Ishikawa (cell line): ENCODE measurements at regions not wholly inside any gene's neighbourhood (a gene's known extent, or its start where the extent isn't known, plus 50 kb on each side); places are given as distances from the start of the nearest gene placed in this dataset.

Source experiments
- CEBPB ChIP-seq: IDR thresholded peaks from 2 replicates; pipeline ENCODE4 v1.6.1; 2012
- CREB1 ChIP-seq: IDR thresholded peaks from 2 replicates; pipeline ENCODE4 v1.6.1; 2012; ENCODE audit warnings: low read depth
- EGR1 ChIP-seq: IDR thresholded peaks from 2 replicates; pipeline ENCODE4 v1.6.1; 2012
- EP300 ChIP-seq: IDR thresholded peaks from 2 replicates; pipeline ENCODE4 v1.6.1; 2012; ENCODE audit warnings: borderline replicate concordance
- FOXM1 ChIP-seq: IDR thresholded peaks from 2 replicates; pipeline ENCODE4 v1.6.1; 2012; ENCODE audit warnings: low read depth, borderline replicate concordance
- NFIC ChIP-seq: IDR thresholded peaks from 2 replicates; pipeline ENCODE4 v1.6.1; 2012
- RAD21 ChIP-seq: IDR thresholded peaks from 2 replicates; pipeline ENCODE4 v1.6.1; 2012; ENCODE audit warnings: low read depth
- REST ChIP-seq: IDR thresholded peaks from 2 replicates; pipeline ENCODE4 v1.6.1; 2012; ENCODE audit warnings: low read depth, mild to moderate bottlenecking
- TAF1 ChIP-seq: IDR thresholded peaks from 2 replicates; pipeline ENCODE4 v1.6.1; 2012; ENCODE audit warnings: low read depth, mild to moderate bottlenecking
- TCF12 ChIP-seq: IDR thresholded peaks from 2 replicates; pipeline ENCODE4 v1.6.1; 2012; ENCODE audit warnings: low read depth
- TEAD4 ChIP-seq: IDR thresholded peaks from 2 replicates; pipeline ENCODE4 v1.6.1; 2012
- YY1 ChIP-seq: IDR thresholded peaks from 2 replicates; pipeline ENCODE4 v1.6.1; 2012; ENCODE audit warnings: low read depth
- ZBTB7A ChIP-seq: IDR thresholded peaks from 2 replicates; pipeline ENCODE4 v1.6.1; 2012; ENCODE audit warnings: low read depth
- TF ChIP-seq, protein P1 (sequence below): IDR thresholded peaks from 2 replicates; pipeline ENCODE4 v1.6.1; 2012
- TF ChIP-seq, protein P2 (sequence below): IDR thresholded peaks from 2 replicates; pipeline ENCODE4 v1.6.1; 2012

DNA sequence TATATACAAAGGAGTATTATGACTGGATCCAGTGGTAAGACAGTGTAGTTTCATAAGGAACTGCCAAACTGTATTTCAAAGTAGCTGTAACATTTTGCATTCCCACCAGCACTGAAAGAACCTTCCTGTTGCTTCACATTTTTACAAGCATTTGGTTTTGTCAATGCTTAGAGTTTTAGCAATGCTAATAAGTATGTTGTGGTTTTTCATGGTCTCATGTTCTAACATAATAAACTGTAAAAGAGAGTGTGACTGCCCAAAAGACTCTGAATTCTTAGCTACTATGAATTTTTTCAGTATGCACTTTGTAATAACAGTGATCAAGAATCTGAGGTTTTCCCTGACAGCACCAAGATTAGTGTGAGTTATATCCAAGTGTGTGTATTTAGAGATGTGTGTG, 604.2 kb downstream of the XIRP2 start:
- TF ChIP-seq CEBPB (no peak), YY1 (no peak), EGR1 (no peak), REST (no peak), ZBTB7A (no peak)
- TF ChIP-seq, protein P1, sequence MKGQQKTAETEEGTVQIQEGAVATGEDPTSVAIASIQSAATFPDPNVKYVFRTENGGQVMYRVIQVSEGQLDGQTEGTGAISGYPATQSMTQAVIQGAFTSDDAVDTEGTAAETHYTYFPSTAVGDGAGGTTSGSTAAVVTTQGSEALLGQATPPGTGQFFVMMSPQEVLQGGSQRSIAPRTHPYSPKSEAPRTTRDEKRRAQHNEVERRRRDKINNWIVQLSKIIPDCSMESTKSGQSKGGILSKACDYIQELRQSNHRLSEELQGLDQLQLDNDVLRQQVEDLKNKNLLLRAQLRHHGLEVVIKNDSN, result no peak

- no peak for TF ChIP-seq REST
- no peak for TF ChIP-seq EP300
- TF ChIP-seq TAF1, result no peak
- no peak for TF ChIP-seq FOXM1
- no peak for TF ChIP-seq NFIC
- no peak for TF ChIP-seq CREB1
- no peak for TF ChIP-seq CEBPB
- no peak for TF ChIP-seq ZBTB7A
- no peak for TF ChIP-seq TEAD4
Observed at GRCh38 chr2:167491788-167492187, 603.5 kb downstream of the XIRP2 start.

DNA sequence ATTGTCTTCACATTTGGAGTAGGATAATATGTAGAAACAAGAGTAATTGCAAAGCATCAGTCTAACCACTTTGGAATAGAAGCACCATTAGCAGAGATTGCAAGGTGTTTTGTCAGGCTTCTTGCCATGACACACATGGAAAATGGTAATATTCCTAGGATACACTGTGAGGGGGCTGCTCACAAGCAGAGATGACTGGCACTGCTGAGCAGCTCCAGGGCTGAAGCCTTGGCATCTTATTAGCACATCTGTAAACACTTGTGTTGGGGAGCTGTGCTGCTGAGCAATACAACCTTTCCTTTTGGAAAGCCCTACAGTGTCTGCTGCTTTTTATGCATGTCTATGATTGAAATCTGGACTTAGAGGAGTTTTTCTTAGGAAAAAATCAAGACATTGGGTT, 602.2 kb downstream of the XIRP2 start:
- TF ChIP-seq CREB1 (no peak), EP300 (no peak), TCF12 (no peak), REST (no peak)

- TF ChIP-seq TAF1 (no peak), ZBTB7A (no peak), YY1 (no peak), NFIC (no peak), REST (no peak), TCF12 (no peak), CREB1 (no peak), RAD21 (no peak), CEBPB (no peak), EGR1 (no peak)
- TF ChIP-seq, protein P2, sequence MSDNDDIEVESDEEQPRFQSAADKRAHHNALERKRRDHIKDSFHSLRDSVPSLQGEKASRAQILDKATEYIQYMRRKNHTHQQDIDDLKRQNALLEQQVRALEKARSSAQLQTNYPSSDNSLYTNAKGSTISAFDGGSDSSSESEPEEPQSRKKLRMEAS, result no peak
Observed at GRCh38 chr2:167489325-167489724, 601.0 kb downstream of the XIRP2 start.

GRCh38 chr2:167487728-167488127, 599.4 kb downstream of the XIRP2 start:
- no peak for TF ChIP-seq EGR1
- TF ChIP-seq, protein P1, result no peak
- no peak for TF ChIP-seq EP300
- no peak for TF ChIP-seq CEBPB
- TF ChIP-seq NFIC, result no peak
- TF ChIP-seq TCF12, result no peak
- TF ChIP-seq, protein P2, result no peak
